A172 (cell line): ENCODE measurements at regions not wholly inside any gene's neighbourhood (a gene's known extent, or its start where the extent isn't known, plus 50 kb on each side); places are given as distances from the start of the nearest gene placed in this dataset.

Source experiments
- DNase-seq: peaks from one replicate; pipeline ENCODE4 v3.0.0-alpha.2; 2015; ENCODE audit warnings: low spot score

- peak; percentile 2 for DNase-seq
Observed at GRCh38 chr9:4435197-4435596, 55.1 kb upstream of the SLC1A1 start.

DNA sequence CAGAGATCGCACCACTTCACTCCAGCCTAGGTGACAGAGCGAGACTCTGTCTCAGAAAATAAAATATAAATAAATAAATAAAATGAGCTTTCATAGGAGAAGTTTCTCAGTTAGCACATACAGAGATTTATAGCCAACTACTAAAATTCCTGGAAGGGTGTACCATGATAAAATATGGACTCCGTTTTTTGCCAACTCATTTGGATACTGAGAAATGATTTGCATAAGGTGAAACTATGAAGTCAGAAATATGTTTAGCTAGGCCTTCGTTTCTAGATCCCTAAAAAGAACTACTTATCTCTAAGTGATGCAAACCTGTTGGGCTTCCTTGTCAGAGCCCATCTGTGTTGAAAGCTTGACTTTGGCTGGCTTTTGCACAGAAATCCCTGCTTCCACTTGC, 56.9 kb upstream of the SLC1A1 start:
- DNase-seq, result no peak

DNA sequence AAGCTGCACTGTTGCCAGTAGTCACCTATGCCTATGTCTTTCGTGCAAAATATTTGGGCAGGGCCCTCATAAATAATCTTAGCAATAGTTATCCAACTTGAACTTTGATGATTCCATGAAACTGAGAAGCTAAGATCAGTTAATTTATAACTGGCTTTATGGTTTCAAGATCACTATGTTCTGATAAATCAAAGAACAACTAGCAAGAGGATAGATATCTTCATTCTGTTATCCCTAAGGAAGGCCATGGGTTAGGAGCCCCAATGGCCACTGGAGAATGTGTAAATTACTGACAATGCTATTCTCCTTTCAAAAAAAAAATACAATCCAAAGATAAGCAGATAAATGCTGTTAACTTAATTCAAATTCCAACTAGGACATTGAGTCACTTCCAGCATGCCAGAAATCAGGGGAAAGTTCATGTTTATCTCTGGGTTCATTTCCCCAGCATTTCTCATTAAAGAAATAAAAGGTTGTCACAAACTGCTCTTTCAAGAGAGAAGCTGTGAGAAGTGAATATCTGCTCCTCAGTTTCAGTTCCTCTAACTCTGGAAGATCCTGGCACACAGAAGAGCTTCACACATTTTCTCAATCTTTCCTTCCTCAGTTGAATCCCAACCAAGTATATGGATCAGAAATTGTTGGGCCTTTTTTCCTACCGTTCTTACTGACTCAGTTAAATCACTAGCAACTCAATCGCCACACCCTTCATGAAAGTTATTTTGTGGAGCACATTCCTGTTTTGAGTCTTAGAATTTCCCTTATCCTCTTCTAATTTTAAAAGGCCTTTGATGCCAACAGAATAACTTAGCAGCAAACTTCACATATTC, 59.6 kb upstream of the SLC1A1 start:
- DNase-seq, result no peak

DNA sequence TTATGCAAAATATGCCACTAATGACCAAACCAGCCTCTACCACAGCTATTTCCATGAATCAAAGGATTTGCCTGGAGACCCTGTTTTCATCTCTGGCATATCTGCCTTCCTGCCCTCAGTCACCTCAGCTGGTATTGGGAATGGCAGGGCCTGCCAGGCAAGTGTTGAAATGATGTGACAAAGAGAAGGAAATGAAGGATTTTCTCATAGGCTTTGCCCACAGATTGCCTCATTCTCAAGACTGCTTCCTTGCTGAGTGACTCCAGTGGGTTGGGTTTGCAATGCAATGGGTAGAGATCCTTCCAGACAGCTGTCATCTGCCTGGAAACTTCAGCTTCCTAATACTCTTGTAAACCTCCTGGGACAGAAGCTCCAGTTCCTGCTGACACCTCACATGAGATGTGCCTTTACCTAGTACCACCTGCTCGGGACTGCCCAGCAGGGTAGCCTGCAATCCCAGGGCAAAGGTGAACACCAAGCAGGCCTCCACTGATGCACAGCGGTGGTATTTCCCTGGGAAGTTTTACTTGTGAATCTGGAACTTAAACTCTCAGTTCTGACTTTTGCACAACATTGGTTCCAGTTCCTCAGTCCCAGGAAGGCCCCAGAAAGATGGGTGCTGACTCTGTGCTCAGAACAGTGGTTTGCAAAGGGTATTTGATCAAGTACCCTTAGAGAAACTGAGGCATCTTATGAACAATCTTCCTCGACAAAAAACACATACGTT, 64.8 kb upstream of the SLC1A1 start:
- no peak for DNase-seq

DNA sequence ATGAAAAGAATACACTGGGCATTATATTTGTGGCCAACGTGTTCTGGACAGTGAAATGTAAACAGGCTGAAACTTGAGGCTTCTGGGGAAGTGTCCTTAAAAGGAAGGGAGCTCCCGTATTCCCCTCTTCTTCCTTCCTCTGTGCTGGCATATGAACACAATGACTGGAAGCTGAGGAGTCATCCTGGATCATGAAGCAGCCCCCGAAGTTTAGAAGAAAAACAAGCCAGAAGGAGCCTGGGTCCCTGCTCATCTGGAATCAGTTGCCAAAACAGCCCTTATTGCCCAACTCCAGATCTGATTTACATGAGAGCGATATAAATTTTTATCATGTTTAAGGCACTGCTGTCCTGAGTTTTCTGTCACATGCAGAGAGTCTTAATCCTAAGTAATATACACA, 65.4 kb upstream of the SLC1A1 start:
- DNase-seq, result no peak

DNA sequence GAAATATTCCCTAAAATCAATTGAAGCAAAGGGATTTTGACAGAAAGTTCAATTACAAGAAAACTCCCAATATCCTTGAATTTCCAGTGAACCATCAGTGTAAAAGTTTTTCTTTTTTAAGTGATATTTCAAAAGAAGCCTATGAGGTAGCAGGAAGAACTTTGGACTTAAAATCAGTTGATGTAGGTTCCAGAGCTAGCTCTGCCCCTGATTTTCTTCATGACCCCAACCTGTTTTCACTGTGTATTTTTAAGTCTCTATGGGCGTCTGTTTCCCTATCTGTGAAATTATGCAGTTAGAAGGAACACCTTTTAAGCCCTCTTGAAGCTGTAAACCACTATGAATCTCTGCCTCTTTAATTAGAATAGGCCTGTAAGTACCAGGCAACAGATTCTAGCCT, 66.2 kb upstream of the SLC1A1 start:
- DNase-seq, result no peak

GRCh38 chr9:4423207-4423610, 67.1 kb upstream of the SLC1A1 start:
- DNase-seq, result no peak

DNA sequence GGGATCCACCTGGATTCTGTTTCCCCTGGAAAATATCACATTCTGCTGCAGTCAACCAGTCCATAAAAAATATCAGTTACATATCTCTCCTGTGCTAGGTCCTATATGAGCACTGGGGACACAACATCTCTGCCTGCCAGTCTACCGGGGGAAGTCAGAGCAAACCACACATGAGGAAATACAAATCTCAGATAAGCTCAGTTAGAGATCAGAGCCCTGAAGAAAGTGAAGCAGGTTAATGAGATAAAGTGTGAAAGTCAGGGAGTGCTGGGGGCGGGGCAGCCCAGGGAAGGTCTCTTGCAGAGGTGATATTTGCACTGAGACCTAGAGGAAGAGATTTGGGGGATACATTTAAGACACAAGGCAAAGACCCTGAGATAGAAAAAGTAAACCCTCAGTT, 67.8 kb upstream of the SLC1A1 start:
- no peak for DNase-seq

DNA sequence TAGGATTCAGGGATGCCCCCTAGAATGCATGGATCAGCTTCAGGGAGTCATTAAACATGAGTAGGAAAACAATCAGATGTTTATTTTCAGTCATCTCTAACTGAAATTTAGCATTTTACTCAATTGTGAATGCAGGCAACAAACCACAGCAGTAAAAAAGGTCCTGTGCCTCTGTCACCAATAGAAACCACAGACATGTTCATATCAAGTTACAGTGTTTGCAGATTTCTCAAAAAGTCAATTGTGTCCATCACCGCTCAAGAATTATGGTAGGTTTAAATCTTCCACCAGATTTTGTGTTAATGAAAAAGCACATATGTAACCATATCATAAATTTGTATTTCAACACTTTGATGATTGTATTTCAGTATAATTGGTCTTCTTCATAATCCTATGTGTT, 68.4 kb upstream of the SLC1A1 start:
- no peak for DNase-seq

DNA sequence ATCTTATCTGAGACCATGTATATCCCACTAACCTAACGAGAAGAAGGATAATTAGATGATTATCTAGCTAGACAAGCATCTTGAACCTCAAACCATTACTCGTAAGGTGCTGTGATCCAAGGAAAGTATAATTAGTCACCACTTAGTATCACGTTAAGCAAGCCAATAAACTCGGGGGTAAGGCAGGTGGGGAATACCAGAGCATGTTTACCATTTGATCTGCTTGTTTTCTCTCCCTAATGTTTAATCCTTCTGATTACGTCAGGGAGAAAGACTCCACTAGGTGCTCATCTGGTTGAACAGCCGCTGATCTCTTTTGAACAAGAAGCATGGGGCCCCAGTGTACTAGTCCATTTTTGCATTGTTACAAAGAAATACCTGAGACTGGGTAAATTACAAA, 69.9 kb upstream of the SLC1A1 start:
- DNase-seq, result no peak

DNA sequence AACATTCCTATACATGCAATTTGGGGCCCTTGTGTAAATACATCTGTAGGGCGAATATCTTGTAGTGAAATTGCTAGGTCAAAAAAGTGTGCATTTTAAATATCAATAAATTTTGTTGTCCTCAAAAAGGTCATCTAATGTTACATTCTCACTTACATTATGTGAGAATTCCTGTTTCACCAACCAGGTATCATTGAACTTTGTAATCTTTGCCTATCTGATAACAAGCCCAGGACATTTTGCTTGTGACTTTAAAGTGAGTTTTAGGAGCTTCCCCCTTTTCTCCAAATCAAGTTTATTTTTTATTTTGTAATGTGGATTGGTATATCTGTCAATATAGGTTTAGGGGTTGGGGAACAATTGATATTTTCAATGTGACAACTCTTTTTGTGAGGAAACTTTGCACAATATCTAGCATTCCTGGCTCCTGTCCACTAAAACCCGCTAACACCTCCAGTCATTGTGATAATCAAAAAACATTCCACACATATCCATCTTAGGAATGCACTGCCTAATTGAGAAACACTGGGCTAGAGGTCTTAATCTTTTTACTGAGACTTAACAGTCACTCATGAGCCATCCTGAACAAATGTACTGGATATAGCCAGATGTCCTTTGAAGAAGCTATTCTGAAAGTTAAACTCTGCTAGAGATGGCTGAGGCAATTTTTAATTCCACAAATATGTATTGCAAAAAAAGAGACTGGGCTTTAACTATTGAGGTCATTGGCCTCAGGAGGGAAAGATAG, 72.5 kb upstream of the SLC1A1 start:
- DNase-seq, result peak; percentile 21

- no peak for DNase-seq
Observed at GRCh38 chr9:4416467-4416866, 73.8 kb upstream of the SLC1A1 start.

- no peak for DNase-seq
Observed at GRCh38 chr9:4415281-4415680, 75.0 kb upstream of the SLC1A1 start.

GRCh38 chr9:4413856-4414255, 76.4 kb upstream of the SLC1A1 start:
- DNase-seq, result no peak

DNA sequence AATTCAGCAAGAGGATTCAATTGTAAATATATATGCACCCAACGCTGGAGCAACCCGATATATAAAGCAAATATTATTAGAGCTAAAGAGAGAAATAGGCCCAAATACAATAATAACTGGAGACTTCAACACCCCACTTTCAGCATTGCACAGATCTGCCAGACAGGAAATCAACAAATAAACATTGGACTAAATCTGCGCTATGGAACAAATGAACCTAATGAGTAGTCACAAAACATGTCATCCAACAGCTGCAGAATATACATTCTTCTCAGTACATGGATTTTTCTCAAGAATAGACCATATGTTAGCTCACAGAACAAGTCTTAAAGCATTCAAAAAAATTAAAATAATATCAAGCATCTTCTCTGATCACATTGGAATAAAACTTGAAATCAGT, 86.1 kb upstream of the SLC1A1 start:
- no peak for DNase-seq

- DNase-seq, result no peak
Observed at GRCh38 chr9:4402501-4402900, 87.8 kb upstream of the SLC1A1 start.

DNA sequence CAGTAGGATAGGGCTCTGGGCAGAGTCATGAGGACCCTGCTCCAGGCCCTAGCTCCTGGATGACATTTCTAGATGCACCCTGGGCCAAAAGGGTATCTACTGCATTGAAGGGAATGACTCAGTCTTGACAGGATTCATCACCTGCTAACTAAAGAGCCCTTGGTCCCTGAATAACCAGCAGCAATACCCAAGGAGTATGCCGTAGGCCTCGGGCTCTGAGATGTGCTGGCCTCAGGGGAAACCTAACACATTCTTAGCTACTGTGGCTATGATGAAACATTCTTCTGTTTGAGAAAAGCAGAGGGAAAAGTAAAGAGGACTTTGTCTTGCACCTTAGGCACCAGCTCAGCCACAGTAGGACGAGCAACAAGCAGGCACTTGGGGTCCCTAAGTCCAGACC, 89.5 kb upstream of the SLC1A1 start:
- no peak for DNase-seq

- DNase-seq, result no peak
Observed at GRCh38 chr9:4397917-4398316, 92.4 kb upstream of the SLC1A1 start.

- DNase-seq, result no peak
Observed at GRCh38 chr9:4393806-4394523, 94.1 kb upstream of the GLIS3 start.

DNA sequence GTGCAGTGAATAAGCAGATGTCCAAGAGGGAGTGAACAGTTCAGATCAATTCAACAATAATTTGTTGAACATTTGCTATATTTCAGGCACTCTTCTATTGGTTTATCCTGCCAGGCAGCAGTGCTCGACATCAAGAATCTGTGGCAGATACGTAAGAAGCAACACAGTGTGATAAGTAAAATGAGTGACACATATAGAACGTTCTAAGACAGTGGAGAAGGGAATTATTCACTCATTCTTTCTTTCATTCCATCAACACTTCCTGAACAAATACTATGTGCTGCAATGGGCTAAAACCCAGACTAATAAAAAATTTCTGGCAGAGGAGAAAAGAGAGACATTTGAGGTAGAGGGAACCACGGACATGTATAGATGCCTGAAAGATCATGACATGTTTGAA, 89.9 kb upstream of the GLIS3 start:
- DNase-seq, result no peak

DNA sequence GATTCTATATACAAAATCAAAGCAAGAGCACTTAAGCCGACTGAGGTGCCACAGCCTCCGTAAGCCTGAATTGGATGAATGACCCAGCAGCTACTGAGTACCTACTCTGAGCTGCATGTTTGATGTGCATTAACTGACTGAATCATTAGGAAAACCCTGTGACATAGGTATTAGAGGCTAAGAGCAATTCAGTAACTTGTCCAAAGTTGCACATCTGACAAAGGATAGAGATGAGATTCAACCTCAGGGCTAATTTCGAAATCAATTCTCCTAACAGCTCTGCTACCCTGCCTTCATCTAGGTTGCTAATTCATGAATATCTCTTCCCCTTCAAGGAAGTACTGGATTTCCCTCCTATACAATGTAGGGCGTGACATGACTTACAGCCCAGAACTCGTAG, 89.1 kb upstream of the GLIS3 start:
- no peak for DNase-seq

- no peak for DNase-seq
Observed at GRCh38 chr9:4386819-4387218, 87.0 kb upstream of the GLIS3 start.
